Fibroblast of skin of scalp (primary cell): ENCODE measurements at regions not wholly inside any gene's neighbourhood (a gene's known extent, or its start where the extent isn't known, plus 50 kb on each side); places are given as distances from the start of the nearest gene placed in this dataset.
A peak's percentile ranks its signal among the peaks of the same experiment; 100 is the strongest.

Experiments used
- DNase-seq: peaks from one replicate; pipeline ENCODE4 v3.0.0-alpha.2; 2013

- DNase-seq = peak; percentile 57
Observed at GRCh38 chr18:75358928-75359327, 68.6 kb downstream of the SMIM21 start.

GRCh38 chr18:75353357-75353756 lies 74.1 kb downstream of the SMIM21 start:
- DNase-seq = no peak

DNA sequence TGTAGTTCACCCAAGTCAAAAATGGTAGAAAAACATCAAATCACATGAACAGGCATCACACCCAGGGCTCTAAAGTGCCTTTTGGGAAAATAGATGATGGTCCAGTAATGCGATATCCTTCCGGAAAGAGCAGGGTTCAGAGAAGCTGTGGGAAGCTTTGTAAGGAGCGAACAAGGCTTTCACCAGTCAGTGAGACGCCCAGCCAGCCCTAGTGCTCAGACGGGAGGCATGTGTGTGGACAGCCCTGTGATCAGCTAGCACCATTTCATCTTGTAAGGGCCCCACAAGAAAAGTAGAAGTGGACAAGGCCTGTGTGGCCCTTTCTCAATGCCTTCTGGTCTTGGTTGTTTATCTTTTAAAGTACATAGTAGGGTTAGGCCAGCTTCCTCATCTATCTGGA lies 76.1 kb downstream of the SMIM21 start:
- no peak for DNase-seq

DNA sequence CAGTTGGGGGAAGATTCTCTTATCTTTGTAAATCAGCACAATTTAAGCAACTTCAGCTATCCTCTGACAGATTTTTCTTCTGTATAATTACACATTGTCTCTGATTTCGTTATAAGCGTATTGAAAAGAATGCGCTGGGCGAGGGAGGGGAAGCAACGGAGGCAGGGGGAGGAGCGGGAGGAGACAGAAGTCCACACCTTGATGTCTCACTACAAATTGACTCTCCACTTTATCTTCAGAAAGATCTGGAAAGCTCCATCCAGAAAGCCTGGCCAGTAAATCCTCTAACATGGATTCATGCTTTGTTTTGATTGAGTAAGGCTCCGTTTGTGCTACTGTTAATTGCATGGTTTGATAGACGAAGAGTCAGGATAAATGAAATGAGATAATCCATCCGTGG lies 76.6 kb downstream of the SMIM21 start:
- DNase-seq = no peak

DNA sequence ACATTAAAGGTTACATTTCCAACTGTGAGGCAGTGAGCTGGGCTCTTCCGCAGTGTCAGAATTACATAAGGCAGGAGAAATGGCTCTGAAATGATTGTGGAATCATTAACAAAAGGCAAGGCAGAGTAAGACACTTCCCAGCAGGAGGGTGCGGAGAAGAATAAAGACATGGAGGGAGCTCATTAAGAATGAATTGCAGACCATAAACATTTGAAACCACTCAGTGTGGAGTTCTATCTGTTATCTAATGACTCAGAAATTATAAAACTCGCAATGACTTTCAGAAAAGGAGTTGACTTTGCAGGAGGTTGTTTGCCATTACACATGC lies 77.0 kb downstream of the SMIM21 start:
- no peak for DNase-seq

- no peak for DNase-seq
Observed at GRCh38 chr18:75349668-75350511, 77.6 kb downstream of the SMIM21 start.

GRCh38 chr18:75346671-75347070 lies 80.8 kb downstream of the SMIM21 start:
- DNase-seq = no peak

- DNase-seq = no peak
Observed at GRCh38 chr18:75344615-75345014, 82.9 kb downstream of the SMIM21 start.

DNA sequence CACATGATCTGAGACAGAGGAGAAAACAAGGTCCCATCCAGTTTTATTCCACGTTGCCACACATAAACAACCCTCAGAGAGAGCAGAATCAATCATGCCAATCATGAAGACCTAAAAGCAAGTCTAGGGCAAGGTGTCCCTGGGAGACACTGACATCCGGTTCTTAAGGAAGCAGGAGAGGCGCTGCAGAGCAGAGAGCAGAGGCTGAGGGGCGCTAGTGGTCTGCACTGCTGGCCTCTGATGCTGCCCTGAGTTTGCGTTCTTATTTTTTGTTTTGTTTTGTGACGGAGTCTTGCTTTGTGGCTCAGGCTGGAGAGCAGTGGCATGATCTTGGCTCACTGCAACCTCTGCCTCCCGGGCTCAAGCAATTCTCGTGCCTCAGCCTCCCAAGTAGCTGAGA lies 83.3 kb downstream of the SMIM21 start:
- DNase-seq = no peak

GRCh38 chr18:75343389-75343788 lies 84.1 kb downstream of the SMIM21 start:
- no peak for DNase-seq

GRCh38 chr18:75341897-75342296 lies 85.6 kb downstream of the SMIM21 start:
- no peak for DNase-seq

GRCh38 chr18:75341267-75341666 lies 86.2 kb downstream of the SMIM21 start:
- DNase-seq = no peak

DNA sequence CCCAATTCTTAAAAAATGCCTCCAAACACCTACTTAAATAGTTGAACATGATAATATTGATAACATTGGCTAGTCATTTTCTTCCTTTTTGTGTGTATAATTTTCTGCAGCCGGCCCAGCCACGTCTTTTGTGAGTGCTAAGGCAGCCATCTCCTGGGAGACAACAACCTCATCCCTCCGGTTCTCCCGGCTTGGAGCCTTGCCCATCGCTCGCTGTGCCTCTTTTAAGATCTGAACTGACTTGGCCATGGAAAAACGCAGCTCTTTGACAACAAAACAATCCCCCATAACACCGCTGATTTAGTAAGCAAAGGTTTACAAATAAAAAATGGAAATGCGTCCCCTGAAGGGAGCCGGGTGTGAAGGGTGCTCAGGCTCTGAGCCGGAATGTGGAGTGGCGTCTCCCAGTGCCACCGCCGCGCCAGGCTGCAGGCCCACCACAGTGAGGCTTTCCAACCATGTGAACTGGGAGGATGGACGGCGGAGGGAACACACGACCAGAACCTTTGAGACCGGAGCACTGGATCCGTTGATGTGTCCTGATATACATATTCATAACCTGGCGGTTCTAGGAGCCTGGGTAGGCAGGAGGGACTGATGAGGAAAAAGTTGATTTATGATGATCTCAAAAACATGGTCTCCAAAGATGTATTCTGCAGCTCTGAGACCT lies 87.4 kb downstream of the SMIM21 start:
- DNase-seq = no peak
